WTC11 (cell line): ENCODE measurements at regions not wholly inside any gene's neighbourhood (a gene's known extent, or its start where the extent isn't known, plus 50 kb on each side); places are given as distances from the start of the nearest gene placed in this dataset.

Source experiments
- ATAC-seq: fragments of 200-7000 bp; cut with Tn5 transposase; 2 replicates; pipeline ENCODE4 v1.10.0; 2021; ENCODE audit warnings: mild to moderate bottlenecking, moderate library complexity
- CTCF ChIA-PET: fragments of 300-600 bp; sonication (Branson Sonifier 250); formaldehyde crosslinking; loops from one replicate; lab custom pipeline; 2021; ENCODE audit warnings: antibody characterized with exemption; lab: Charles Lee
- POLR2A ChIA-PET: fragments of 350-600 bp; sonication (Branson Sonifier 250); formaldehyde crosslinking; loops from one replicate; lab custom pipeline; 2021; ENCODE audit warnings: antibody characterized with exemption; lab: Charles Lee
- DNase-seq: peaks from one replicate; pipeline ENCODE4 v3.0.0; 2021; ENCODE audit warnings: low spot score
- H3K27ac Mint-ChIP-seq: 2 replicates; pipeline ENCODE4 v1.8.0; 2021; ENCODE audit warnings: mixed read lengths
- H3K27me3 Mint-ChIP-seq: 2 replicates; pipeline ENCODE4 v1.8.0; 2021; ENCODE audit warnings: low read depth, mild to moderate bottlenecking, moderate library complexity, mixed read lengths
- H3K36me3 Mint-ChIP-seq: 2 replicates; pipeline ENCODE4 v1.8.0; 2021; ENCODE audit warnings: mixed read lengths
- H3K4me1 Mint-ChIP-seq: 2 replicates; pipeline ENCODE4 v1.8.0; 2022; ENCODE audit warnings: mixed read lengths
- H3K4me3 Mint-ChIP-seq: 2 replicates; pipeline ENCODE4 v1.8.0; 2021; ENCODE audit warnings: mild to moderate bottlenecking, moderate library complexity, mixed read lengths
- H3K9me3 Mint-ChIP-seq: 2 replicates; pipeline ENCODE4 v1.8.0; 2021; ENCODE audit warnings: mixed read lengths
- CREB1 ChIP-seq: sonication (generic); formaldehyde crosslinking; IDR thresholded peaks from 2 replicates; pipeline ENCODE4 v1.8.0; 2023; ENCODE audit warnings: mild to moderate bottlenecking, missing genetic modification reagents
- CREM ChIP-seq: sonication (generic); formaldehyde crosslinking; IDR thresholded peaks from 2 replicates; pipeline ENCODE4 v1.8.1; 2022; ENCODE audit warnings: mild to moderate bottlenecking, missing genetic modification reagents, moderate library complexity
- ELF4 ChIP-seq: sonication (generic); formaldehyde crosslinking; IDR thresholded peaks from 2 replicates; pipeline ENCODE4 v1.8.1; 2022; ENCODE audit warnings: low read depth, mild to moderate bottlenecking, moderate library complexity, missing genetic modification reagents
- EMX1 ChIP-seq: fragments of 250-450 bp; sonication (Bioruptor Pico); IDR thresholded peaks from 2 replicates; pipeline ENCODE4 v1.8.0; 2021; ENCODE audit warnings: mild to moderate bottlenecking
- ETV6 ChIP-seq: sonication (generic); formaldehyde crosslinking; IDR thresholded peaks from 2 replicates; pipeline ENCODE4 v1.8.1; 2022; ENCODE audit warnings: mild to moderate bottlenecking, missing genetic modification reagents
- GABPB1 ChIP-seq: sonication (generic); formaldehyde crosslinking; IDR thresholded peaks from 2 replicates; pipeline ENCODE4 v1.8.1; 2023; ENCODE audit warnings: mild to moderate bottlenecking, missing genetic modification reagents
- GTF2I ChIP-seq: fragments of 250-450 bp; sonication (Bioruptor Pico); conservative IDR thresholded peaks from 2 replicates; pipeline ENCODE4 v1.4.0; 2021; ENCODE audit warnings: mild to moderate bottlenecking
- JAZF1 ChIP-seq: fragments of 250-450 bp; sonication (Bioruptor Pico); IDR thresholded peaks from 2 replicates; pipeline ENCODE4 v1.9.0; 2021; ENCODE audit warnings: moderate library complexity, mild to moderate bottlenecking, inconsistent platforms
- NFYB ChIP-seq: sonication (generic); formaldehyde crosslinking; conservative IDR thresholded peaks from 2 replicates; pipeline ENCODE4 v1.8.0; 2022; ENCODE audit warnings: low read depth, missing genetic modification reagents
- NR1H2 ChIP-seq: sonication (generic); formaldehyde crosslinking; IDR thresholded peaks from 2 replicates; pipeline ENCODE4 v1.9.0; 2021; ENCODE audit warnings: mild to moderate bottlenecking, moderate library complexity, missing genetic modification reagents
- NR3C1 ChIP-seq: sonication (generic); formaldehyde crosslinking; conservative IDR thresholded peaks from 2 replicates; pipeline ENCODE4 v1.8.1; 2023; ENCODE audit warnings: low read depth, mild to moderate bottlenecking, missing genetic modification reagents
- TCF7 ChIP-seq: sonication (generic); formaldehyde crosslinking; IDR thresholded peaks from 2 replicates; pipeline ENCODE4 v1.8.0; 2022; ENCODE audit warnings: mild to moderate bottlenecking, low read depth, missing genetic modification reagents, moderate library complexity
- ZNF121 ChIP-seq: sonication (generic); formaldehyde crosslinking; IDR thresholded peaks from 2 replicates; pipeline ENCODE4 v1.8.0; 2023; ENCODE audit warnings: missing genetic modification reagents
- ZNF232 ChIP-seq: sonication (generic); formaldehyde crosslinking; IDR thresholded peaks from 2 replicates; pipeline ENCODE4 v1.8.0; 2022; ENCODE audit warnings: mild to moderate bottlenecking, missing genetic modification reagents
- ZNF317 ChIP-seq: sonication (generic); formaldehyde crosslinking; IDR thresholded peaks from 2 replicates; pipeline ENCODE4 v1.8.1; 2023; ENCODE audit warnings: low read depth, mild to moderate bottlenecking, moderate library complexity, missing genetic modification reagents, borderline replicate concordance
- ZNF423 ChIP-seq: fragments of 250-450 bp; sonication (Bioruptor Pico); IDR thresholded peaks from 2 replicates; pipeline ENCODE4 v2.1.2; 2022; ENCODE audit warnings: mild to moderate bottlenecking, moderate library complexity
- ZNF532 ChIP-seq: fragments of 250-450 bp; sonication (Bioruptor Pico); IDR thresholded peaks from 2 replicates; pipeline ENCODE4 v1.9.0; 2021; ENCODE audit warnings: mild to moderate bottlenecking, borderline replicate concordance
- TF ChIP-seq, protein P1 (sequence below): sonication (generic); formaldehyde crosslinking; IDR thresholded peaks from 2 replicates; pipeline ENCODE4 v1.8.0; 2023; ENCODE audit warnings: missing genetic modification reagents, mild to moderate bottlenecking, borderline replicate concordance
- TF ChIP-seq, protein P2 (sequence below): sonication (generic); formaldehyde crosslinking; IDR thresholded peaks from 2 replicates; pipeline ENCODE4 v1.8.0; 2022; ENCODE audit warnings: mild to moderate bottlenecking, missing genetic modification reagents
- TF ChIP-seq, protein P3 (sequence below): sonication (generic); formaldehyde crosslinking; IDR thresholded peaks from 2 replicates; pipeline ENCODE4 v1.8.1; 2022; ENCODE audit warnings: mild to moderate bottlenecking, moderate library complexity, missing genetic modification reagents
- TF ChIP-seq, protein P4 (sequence below): fragments of 250-450 bp; sonication (Bioruptor Pico); IDR thresholded peaks from 2 replicates; pipeline ENCODE4 v1.8.0; 2021; ENCODE audit warnings: mild to moderate bottlenecking
- TF ChIP-seq, protein P5 (sequence below): sonication (generic); formaldehyde crosslinking; IDR thresholded peaks from 2 replicates; pipeline ENCODE4 v1.8.0; 2022; ENCODE audit warnings: missing genetic modification reagents

- H3K36me3 Mint-ChIP-seq, result peaks cover 24% of the 10 kb centered on the region
- H3K4me3 Mint-ChIP-seq, result no peak overlapping the region
- TF ChIP-seq NR1H2 (CRISPR knock-in tag), result no peak
- TF ChIP-seq GABPB1 (CRISPR knock-in tag), result no peak
- TF ChIP-seq JAZF1 (CRISPR knock-in tag), result no peak
- TF ChIP-seq, protein P1, sequence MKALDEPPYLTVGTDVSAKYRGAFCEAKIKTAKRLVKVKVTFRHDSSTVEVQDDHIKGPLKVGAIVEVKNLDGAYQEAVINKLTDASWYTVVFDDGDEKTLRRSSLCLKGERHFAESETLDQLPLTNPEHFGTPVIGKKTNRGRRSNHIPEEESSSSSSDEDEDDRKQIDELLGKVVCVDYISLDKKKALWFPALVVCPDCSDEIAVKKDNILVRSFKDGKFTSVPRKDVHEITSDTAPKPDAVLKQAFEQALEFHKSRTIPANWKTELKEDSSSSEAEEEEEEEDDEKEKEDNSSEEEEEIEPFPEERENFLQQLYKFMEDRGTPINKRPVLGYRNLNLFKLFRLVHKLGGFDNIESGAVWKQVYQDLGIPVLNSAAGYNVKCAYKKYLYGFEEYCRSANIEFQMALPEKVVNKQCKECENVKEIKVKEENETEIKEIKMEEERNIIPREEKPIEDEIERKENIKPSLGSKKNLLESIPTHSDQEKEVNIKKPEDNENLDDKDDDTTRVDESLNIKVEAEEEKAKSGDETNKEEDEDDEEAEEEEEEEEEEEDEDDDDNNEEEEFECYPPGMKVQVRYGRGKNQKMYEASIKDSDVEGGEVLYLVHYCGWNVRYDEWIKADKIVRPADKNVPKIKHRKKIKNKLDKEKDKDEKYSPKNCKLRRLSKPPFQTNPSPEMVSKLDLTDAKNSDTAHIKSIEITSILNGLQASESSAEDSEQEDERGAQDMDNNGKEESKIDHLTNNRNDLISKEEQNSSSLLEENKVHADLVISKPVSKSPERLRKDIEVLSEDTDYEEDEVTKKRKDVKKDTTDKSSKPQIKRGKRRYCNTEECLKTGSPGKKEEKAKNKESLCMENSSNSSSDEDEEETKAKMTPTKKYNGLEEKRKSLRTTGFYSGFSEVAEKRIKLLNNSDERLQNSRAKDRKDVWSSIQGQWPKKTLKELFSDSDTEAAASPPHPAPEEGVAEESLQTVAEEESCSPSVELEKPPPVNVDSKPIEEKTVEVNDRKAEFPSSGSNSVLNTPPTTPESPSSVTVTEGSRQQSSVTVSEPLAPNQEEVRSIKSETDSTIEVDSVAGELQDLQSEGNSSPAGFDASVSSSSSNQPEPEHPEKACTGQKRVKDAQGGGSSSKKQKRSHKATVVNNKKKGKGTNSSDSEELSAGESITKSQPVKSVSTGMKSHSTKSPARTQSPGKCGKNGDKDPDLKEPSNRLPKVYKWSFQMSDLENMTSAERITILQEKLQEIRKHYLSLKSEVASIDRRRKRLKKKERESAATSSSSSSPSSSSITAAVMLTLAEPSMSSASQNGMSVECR, result no peak
- TF ChIP-seq NFYB (CRISPR knock-in tag), result no peak
- no peak for TF ChIP-seq ZNF121
- TF ChIP-seq ZNF232 (CRISPR knock-in tag), result no peak
- TF ChIP-seq, protein P2, sequence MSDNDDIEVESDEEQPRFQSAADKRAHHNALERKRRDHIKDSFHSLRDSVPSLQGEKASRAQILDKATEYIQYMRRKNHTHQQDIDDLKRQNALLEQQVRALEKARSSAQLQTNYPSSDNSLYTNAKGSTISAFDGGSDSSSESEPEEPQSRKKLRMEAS (CRISPR knock-in tag), result no peak
- TF ChIP-seq, protein P3, sequence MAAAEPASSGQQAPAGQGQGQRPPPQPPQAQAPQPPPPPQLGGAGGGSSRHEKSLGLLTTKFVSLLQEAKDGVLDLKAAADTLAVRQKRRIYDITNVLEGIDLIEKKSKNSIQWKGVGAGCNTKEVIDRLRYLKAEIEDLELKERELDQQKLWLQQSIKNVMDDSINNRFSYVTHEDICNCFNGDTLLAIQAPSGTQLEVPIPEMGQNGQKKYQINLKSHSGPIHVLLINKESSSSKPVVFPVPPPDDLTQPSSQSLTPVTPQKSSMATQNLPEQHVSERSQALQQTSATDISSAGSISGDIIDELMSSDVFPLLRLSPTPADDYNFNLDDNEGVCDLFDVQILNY (CRISPR knock-in tag), result no peak
- no peak for TF ChIP-seq ETV6 (CRISPR knock-in tag)
- no peak for TF ChIP-seq GTF2I (CRISPR knock-in tag)
- TF ChIP-seq NR3C1 (CRISPR knock-in tag), result no peak
- TF ChIP-seq, protein P4, sequence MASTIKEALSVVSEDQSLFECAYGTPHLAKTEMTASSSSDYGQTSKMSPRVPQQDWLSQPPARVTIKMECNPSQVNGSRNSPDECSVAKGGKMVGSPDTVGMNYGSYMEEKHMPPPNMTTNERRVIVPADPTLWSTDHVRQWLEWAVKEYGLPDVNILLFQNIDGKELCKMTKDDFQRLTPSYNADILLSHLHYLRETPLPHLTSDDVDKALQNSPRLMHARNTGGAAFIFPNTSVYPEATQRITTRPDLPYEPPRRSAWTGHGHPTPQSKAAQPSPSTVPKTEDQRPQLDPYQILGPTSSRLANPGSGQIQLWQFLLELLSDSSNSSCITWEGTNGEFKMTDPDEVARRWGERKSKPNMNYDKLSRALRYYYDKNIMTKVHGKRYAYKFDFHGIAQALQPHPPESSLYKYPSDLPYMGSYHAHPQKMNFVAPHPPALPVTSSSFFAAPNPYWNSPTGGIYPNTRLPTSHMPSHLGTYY (CRISPR knock-in tag), result no peak
- TF ChIP-seq, all 79 proteins: peak for 0
- Mint-ChIP-seq H3K9me3 (peaks cover 28% of the 10 kb centered on the region), H3K4me1 (peaks cover 16% of the 10 kb centered on the region), H3K27ac (no peak overlapping the region; the same call in 1 of the 2 replicates), H3K27me3 (no peaks in the 10 kb centered on the region; the same call in 1 of the 2 replicates)
- ChIA-PET POLR2A (no interaction called here), CTCF (no interaction called here)
- ATAC-seq (peak; percentile 88), DNase-seq (no peak)
Measured at GRCh38 chr6:140003217-140003616, 628.8 kb upstream of the CITED2 start.

GRCh38 chr6:140002396-140003022 lies 628.1 kb upstream of the CITED2 start:
- POLR2A ChIA-PET, result no interaction called here
- CTCF ChIA-PET, result no interaction called here
- Mint-ChIP-seq H3K9me3 (peaks cover 21% of the 10 kb centered on the region), H3K27ac (no peak overlapping the region), H3K27me3 (no peaks in the 10 kb centered on the region; the same call in 1 of the 2 replicates), H3K4me1 (peaks cover 16% of the 10 kb centered on the region), H3K4me3 (no peak overlapping the region), H3K36me3 (peaks cover 17% of the 10 kb centered on the region)
- ATAC-seq, result no peak
- no peak for DNase-seq
- TF ChIP-seq EMX1 (CRISPR knock-in tag) (no peak), CREM (CRISPR knock-in tag) (no peak), CREB1 (no peak), TCF7 (no peak), ZNF532 (CRISPR knock-in tag) (no peak), ZNF423 (CRISPR knock-in tag) (no peak), ELF4 (CRISPR knock-in tag) (no peak), ZNF317 (CRISPR knock-in tag) (no peak)
- TF ChIP-seq, protein P5, sequence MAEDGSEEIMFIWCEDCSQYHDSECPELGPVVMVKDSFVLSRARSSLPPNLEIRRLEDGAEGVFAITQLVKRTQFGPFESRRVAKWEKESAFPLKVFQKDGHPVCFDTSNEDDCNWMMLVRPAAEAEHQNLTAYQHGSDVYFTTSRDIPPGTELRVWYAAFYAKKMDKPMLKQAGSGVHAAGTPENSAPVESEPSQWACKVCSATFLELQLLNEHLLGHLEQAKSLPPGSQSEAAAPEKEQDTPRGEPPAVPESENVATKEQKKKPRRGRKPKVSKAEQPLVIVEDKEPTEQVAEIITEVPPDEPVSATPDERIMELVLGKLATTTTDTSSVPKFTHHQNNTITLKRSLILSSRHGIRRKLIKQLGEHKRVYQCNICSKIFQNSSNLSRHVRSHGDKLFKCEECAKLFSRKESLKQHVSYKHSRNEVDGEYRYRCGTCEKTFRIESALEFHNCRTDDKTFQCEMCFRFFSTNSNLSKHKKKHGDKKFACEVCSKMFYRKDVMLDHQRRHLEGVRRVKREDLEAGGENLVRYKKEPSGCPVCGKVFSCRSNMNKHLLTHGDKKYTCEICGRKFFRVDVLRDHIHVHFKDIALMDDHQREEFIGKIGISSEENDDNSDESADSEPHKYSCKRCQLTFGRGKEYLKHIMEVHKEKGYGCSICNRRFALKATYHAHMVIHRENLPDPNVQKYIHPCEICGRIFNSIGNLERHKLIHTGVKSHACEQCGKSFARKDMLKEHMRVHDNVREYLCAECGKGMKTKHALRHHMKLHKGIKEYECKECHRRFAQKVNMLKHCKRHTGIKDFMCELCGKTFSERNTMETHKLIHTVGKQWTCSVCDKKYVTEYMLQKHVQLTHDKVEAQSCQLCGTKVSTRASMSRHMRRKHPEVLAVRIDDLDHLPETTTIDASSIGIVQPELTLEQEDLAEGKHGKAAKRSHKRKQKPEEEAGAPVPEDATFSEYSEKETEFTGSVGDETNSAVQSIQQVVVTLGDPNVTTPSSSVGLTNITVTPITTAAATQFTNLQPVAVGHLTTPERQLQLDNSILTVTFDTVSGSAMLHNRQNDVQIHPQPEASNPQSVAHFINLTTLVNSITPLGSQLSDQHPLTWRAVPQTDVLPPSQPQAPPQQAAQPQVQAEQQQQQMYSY, result no peak
